Fibroblast of lung (primary cell): ENCODE measurements at regions not wholly inside any gene's neighbourhood (a gene's known extent, or its start where the extent isn't known, plus 50 kb on each side); places are given as distances from the start of the nearest gene placed in this dataset.
A peak's percentile ranks its signal among the peaks of the same experiment; 100 is the strongest.

Experiments
- DNase-seq, 2 donors: peaks; one replicate each; pipeline versions ENCODE4 v3.0.0 to v3.0.0-alpha.2; 2010; ENCODE audit warnings: low read depth in 2 of 2
- H2AFZ ChIP-seq: 2 replicates; pipeline ENCODE4 v1.5.1; 2012; ENCODE audit warnings: low read length, control low read depth, inconsistent platforms
- H3K27ac ChIP-seq: 2 replicates; pipeline ENCODE4 v1.5.1; 2011; ENCODE audit warnings: low read length, control low read depth; ENCODE audit not compliant: insufficient read depth
- H3K27me3 ChIP-seq: 2 replicates; pipeline ENCODE4 v1.5.1; 2011; ENCODE audit warnings: mild to moderate bottlenecking, low read length; ENCODE audit not compliant: control insufficient read depth, insufficient read depth
- H3K36me3 ChIP-seq: 2 replicates; pipeline ENCODE4 v1.5.1; 2011; ENCODE audit warnings: low read length; ENCODE audit not compliant: control insufficient read depth, insufficient read depth
- H3K4me1 ChIP-seq: 2 replicates; pipeline ENCODE4 v1.5.1; 2011; ENCODE audit warnings: low read length; ENCODE audit not compliant: control insufficient read depth, insufficient read depth; ENCODE audit errors: extremely low read depth
- H3K4me2 ChIP-seq: 2 replicates; pipeline ENCODE4 v1.5.1; 2011; ENCODE audit warnings: low read length, control low read depth; ENCODE audit not compliant: insufficient read depth; ENCODE audit errors: extremely low read depth
- H3K4me3 ChIP-seq, 4 experiments: fragments of 200-600 bp in 1 of 4; sonication (generic) in 1 of 4; replicated peaks in 1 of 4; 2 replicates each; pipeline ENCODE4 v1.5.1; 2011 to 2016; ENCODE audit warnings: low read length in 4 of 4, low read depth in 3 of 4, mild to moderate bottlenecking in 3 of 4, control low read depth in 2 of 4, inconsistent platforms in 1 of 4, mixed read lengths in 1 of 4; ENCODE audit not compliant: insufficient read depth in 1 of 4; ENCODE audit errors: control extremely low read depth in 1 of 4
- H3K79me2 ChIP-seq: 2 replicates; pipeline ENCODE4 v1.5.1; 2012; ENCODE audit warnings: mild to moderate bottlenecking, low read length, inconsistent platforms; ENCODE audit not compliant: control insufficient read depth, insufficient read depth
- H3K9ac ChIP-seq: 2 replicates; pipeline ENCODE4 v1.5.1; 2011; ENCODE audit warnings: mild to moderate bottlenecking, low read length, control low read depth; ENCODE audit not compliant: insufficient read depth
- H3K9me3 ChIP-seq: 2 replicates; pipeline ENCODE4 v1.5.1; 2012; ENCODE audit warnings: low read depth, low read length; ENCODE audit not compliant: control insufficient read depth, insufficient read depth
- H4K20me1 ChIP-seq: 2 replicates; pipeline ENCODE4 v1.5.1; 2011; ENCODE audit warnings: low read length; ENCODE audit not compliant: control insufficient read depth, insufficient read depth; ENCODE audit errors: extremely low read depth
- CTCF ChIP-seq, 2 donors: IDR thresholded peaks in 1 of 2; conservative IDR thresholded peaks in 1 of 2; 1 replicate in 1 of 2; 2 replicates in 1 of 2; pipeline ENCODE4 v1.5.1; 2011 to 2012; ENCODE audit warnings: low read length in 2 of 2, control low read depth in 1 of 2, inconsistent platforms in 1 of 2, low read depth in 1 of 2, mild to moderate bottlenecking in 1 of 2
- EZH2 ChIP-seq: IDR thresholded peaks from 2 replicates; pipeline ENCODE4 v1.5.1; 2012; ENCODE audit warnings: low read length, control low read depth, mild to moderate bottlenecking; ENCODE audit errors: missing control alignments

GRCh38 chr7:84800846-84801245, 386.0 kb downstream of the SEMA3D start:
- H3K79me2 ChIP-seq, result no peaks in the 10 kb centered on the region
- TF ChIP-seq CTCF (conservative IDR thresholded peaks at IDR 0.05 in 1 of 2, IDR thresholded peaks at IDR 0.05 in 1 of 2; ENCODE audit: low read depth in 1 of 2, low read length in 2 of 2), result no peak
- no peak for TF ChIP-seq EZH2
- no peaks in the 10 kb centered on the region for H4K20me1 ChIP-seq
- no peak overlapping the region for H3K27ac ChIP-seq
- no peaks in the 10 kb centered on the region for H3K4me1 ChIP-seq
- no peaks in the 10 kb centered on the region for H3K9me3 ChIP-seq
- H3K27me3 ChIP-seq, result no peaks in the 10 kb centered on the region
- DNase-seq, result no peak
- no peak overlapping the region for H3K9ac ChIP-seq
- H3K4me3 ChIP-seq, result no peak overlapping the region
- no peak overlapping the region for H2AFZ ChIP-seq
- no peaks in the 10 kb centered on the region for H3K36me3 ChIP-seq
- no peak overlapping the region for H3K4me2 ChIP-seq

GRCh38 chr7:84799106-84799505, 387.8 kb downstream of the SEMA3D start:
- TF ChIP-seq CTCF (conservative IDR thresholded peaks at IDR 0.05 in 1 of 2, IDR thresholded peaks at IDR 0.05 in 1 of 2; ENCODE audit: low read depth in 1 of 2, low read length in 2 of 2) (no peak), EZH2 (no peak)

GRCh38 chr7:84792231-84792893, 394.5 kb downstream of the SEMA3D start:
- DNase-seq, result peak; percentile 17 to 24
- peaks cover 4% of the 10 kb centered on the region for H3K4me1 ChIP-seq
- no peak overlapping the region for H3K4me3 ChIP-seq
- H4K20me1 ChIP-seq, result no peaks in the 10 kb centered on the region
- no peaks in the 10 kb centered on the region for H3K27me3 ChIP-seq
- no peaks in the 10 kb centered on the region for H3K36me3 ChIP-seq
- no peak overlapping the region for H3K27ac ChIP-seq
- no peaks in the 10 kb centered on the region for H3K9me3 ChIP-seq
- no peaks in the 10 kb centered on the region for H3K79me2 ChIP-seq
- no peak overlapping the region for H3K4me2 ChIP-seq
- no peak overlapping the region for H3K9ac ChIP-seq
- no peak overlapping the region for H2AFZ ChIP-seq
- TF ChIP-seq EZH2 (no peak), CTCF (conservative IDR thresholded peaks at IDR 0.05 in 1 of 2, IDR thresholded peaks at IDR 0.05 in 1 of 2; ENCODE audit: low read depth in 1 of 2, low read length in 2 of 2) (no peak)

More at GRCh38 chr7:84799106-84799505, 387.8 kb downstream of the SEMA3D start:
- no peak overlapping the region for H3K9ac ChIP-seq
- no peaks in the 10 kb centered on the region for H3K9me3 ChIP-seq
- no peaks in the 10 kb centered on the region for H4K20me1 ChIP-seq
- H3K79me2 ChIP-seq, result no peaks in the 10 kb centered on the region
- H2AFZ ChIP-seq, result peak overlapping the region; percentile 18
- no peaks in the 10 kb centered on the region for H3K27me3 ChIP-seq
- no peak overlapping the region for H3K27ac ChIP-seq
- H3K4me2 ChIP-seq, result no peak overlapping the region
- H3K4me1 ChIP-seq, result no peaks in the 10 kb centered on the region
- H3K4me3 ChIP-seq, result no peak overlapping the region
- H3K36me3 ChIP-seq, result no peaks in the 10 kb centered on the region
- no peak for DNase-seq
